CD4-positive, alpha-beta T cell treated with Interleukin-4 for 1 hour (primary cell): ENCODE measurements at regions not wholly inside any gene's neighbourhood (a gene's known extent, or its start where the extent isn't known, plus 50 kb on each side); places are given as distances from the start of the nearest gene placed in this dataset.

ENCODE experiments used
- DNase-seq, 2 donors: peaks; one replicate each; pipeline ENCODE4 v3.0.0-alpha.2; 2020 to 2022

GRCh38 chr6:8275667-8276066 is 159.7 kb downstream of the SLC35B3 start:
- no peak for DNase-seq

GRCh38 chr6:8274226-8274625 is 161.1 kb downstream of the SLC35B3 start:
- DNase-seq, result no peak

- no peak for DNase-seq
Observed at GRCh38 chr6:8269872-8270454, 165.4 kb downstream of the SLC35B3 start.

- no peak for DNase-seq
Observed at GRCh38 chr6:8269094-8269493, 166.3 kb downstream of the SLC35B3 start.

GRCh38 chr6:8268606-8269005 is 166.3 kb upstream of the EEF1E1 start:
- no peak for DNase-seq

- no peak for DNase-seq
Observed at GRCh38 chr6:8268156-8268555, 165.8 kb upstream of the EEF1E1 start.

GRCh38 chr6:8260610-8261009 is 158.3 kb upstream of the EEF1E1 start:
- no peak for DNase-seq

GRCh38 chr6:8246403-8246802 is 144.1 kb upstream of the EEF1E1 start:
- DNase-seq, result no peak

- no peak for DNase-seq
Observed at GRCh38 chr6:8245726-8246125, 143.4 kb upstream of the EEF1E1 start.

GRCh38 chr6:8243475-8243874 is 141.1 kb upstream of the EEF1E1 start:
- DNase-seq, result no peak

GRCh38 chr6:8242885-8243284 is 140.5 kb upstream of the EEF1E1 start:
- DNase-seq, result no peak

- DNase-seq, result no peak
Observed at GRCh38 chr6:8240301-8240700, 138.0 kb upstream of the EEF1E1 start.

GRCh38 chr6:8238773-8239683 is 136.7 kb upstream of the EEF1E1 start:
- no peak for DNase-seq

GRCh38 chr6:8237668-8238067 is 135.3 kb upstream of the EEF1E1 start:
- DNase-seq, result no peak

- DNase-seq, result no peak
Observed at GRCh38 chr6:8236956-8237355, 134.6 kb upstream of the EEF1E1 start.

GRCh38 chr6:8234321-8234720 is 132.0 kb upstream of the EEF1E1 start:
- no peak for DNase-seq

- DNase-seq, result no peak
Observed at GRCh38 chr6:8231956-8232355, 129.6 kb upstream of the EEF1E1 start.

GRCh38 chr6:8229915-8230756 is 127.8 kb upstream of the EEF1E1 start:
- no peak for DNase-seq

- DNase-seq, result no peak
Observed at GRCh38 chr6:8225113-8225512, 122.8 kb upstream of the EEF1E1 start.

GRCh38 chr6:8223678-8224077 is 121.3 kb upstream of the EEF1E1 start:
- no peak for DNase-seq

- peak; percentile 17 to 39 for DNase-seq
Observed at GRCh38 chr6:8219352-8219943, 117.1 kb upstream of the EEF1E1 start.

- no peak for DNase-seq
Observed at GRCh38 chr6:8218861-8219260, 116.5 kb upstream of the EEF1E1 start.

- DNase-seq, result no peak
Observed at GRCh38 chr6:8215631-8216030, 113.3 kb upstream of the EEF1E1 start.
